ENCODE measurements at regions not wholly inside any gene's neighbourhood (a gene's known extent, or its start where the extent isn't known, plus 50 kb on each side); places are given as distances from the start of the nearest gene placed in this dataset.

DNA sequence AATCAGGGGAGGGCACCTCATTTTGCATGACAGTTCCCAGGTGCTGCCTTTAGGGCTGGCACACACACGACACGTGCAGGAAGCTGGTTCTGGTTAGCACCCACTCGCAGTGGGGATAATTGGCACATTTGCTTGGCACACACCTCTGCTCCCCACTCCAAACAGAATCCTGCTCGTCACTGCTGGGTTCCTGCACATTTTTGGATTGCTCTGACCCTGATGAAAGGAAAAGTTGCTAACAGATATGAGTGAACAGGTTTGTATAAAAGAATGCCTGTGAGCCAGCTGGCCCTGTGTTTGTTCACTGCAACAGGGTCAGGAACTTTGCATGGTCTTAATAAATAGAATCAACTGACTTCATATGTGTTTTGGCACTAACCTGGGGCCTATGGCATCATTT is 1500.4 kb downstream of the EFNB2 start:
- intact Hi-C loops (cut with DNase I) = no loop called here
- TF ChIP-seq, protein P1, sequence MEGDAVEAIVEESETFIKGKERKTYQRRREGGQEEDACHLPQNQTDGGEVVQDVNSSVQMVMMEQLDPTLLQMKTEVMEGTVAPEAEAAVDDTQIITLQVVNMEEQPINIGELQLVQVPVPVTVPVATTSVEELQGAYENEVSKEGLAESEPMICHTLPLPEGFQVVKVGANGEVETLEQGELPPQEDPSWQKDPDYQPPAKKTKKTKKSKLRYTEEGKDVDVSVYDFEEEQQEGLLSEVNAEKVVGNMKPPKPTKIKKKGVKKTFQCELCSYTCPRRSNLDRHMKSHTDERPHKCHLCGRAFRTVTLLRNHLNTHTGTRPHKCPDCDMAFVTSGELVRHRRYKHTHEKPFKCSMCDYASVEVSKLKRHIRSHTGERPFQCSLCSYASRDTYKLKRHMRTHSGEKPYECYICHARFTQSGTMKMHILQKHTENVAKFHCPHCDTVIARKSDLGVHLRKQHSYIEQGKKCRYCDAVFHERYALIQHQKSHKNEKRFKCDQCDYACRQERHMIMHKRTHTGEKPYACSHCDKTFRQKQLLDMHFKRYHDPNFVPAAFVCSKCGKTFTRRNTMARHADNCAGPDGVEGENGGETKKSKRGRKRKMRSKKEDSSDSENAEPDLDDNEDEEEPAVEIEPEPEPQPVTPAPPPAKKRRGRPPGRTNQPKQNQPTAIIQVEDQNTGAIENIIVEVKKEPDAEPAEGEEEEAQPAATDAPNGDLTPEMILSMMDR (IDR thresholded peaks at IDR 0.05) = no peak
- TF ChIP-seq POLR2A (IDR thresholded peaks at IDR 0.05) = no peak
- ATAC-seq = peak; percentile 38
- no peaks in the 10 kb centered on the region for H3K4me1 ChIP-seq
- H3K9me3 ChIP-seq = no peaks in the 10 kb centered on the region
- 21 to 30% methylated on average over 4 of the region's 4 CpGs for WGBS, 2 donors
- no peaks in the 10 kb centered on the region for H3K36me3 ChIP-seq (replicated peaks in 1 of 2; ENCODE audit: insufficient read depth in 1 of 2, low read depth in 2 of 2)
- peak overlapping the region in 1 of 4 donors; percentile 50 for H3K27ac ChIP-seq
- no peaks in the 10 kb centered on the region for H3K27me3 ChIP-seq
- peak in 1 of 4 donors; percentile 7 for DNase-seq
- H3K4me3 ChIP-seq = no peak overlapping the region

DNA sequence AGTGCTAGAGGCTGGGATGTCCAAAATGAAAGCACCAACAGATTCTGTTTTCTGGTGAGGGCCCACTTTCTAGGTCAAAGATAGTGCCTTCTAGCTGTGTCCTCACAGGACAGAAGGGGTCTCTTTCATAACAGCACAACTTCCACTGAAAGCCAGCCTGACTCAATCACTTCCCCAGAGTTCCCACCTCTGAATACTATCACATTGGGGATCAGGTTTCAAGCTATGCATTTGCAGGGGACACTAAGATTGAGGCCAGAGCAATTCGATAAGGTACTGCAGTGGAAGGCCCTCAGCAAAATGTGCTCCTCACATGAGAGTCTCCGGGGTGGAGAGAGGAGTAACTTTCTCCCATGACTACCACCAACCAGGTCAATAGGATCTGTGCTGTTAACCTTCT is 1501.5 kb downstream of the EFNB2 start:
- WGBS, 2 donors = 77% methylated on average over 2 of the region's 2 CpGs; no CpG with 5 or more reads in 1 of the 2 donors

DNA sequence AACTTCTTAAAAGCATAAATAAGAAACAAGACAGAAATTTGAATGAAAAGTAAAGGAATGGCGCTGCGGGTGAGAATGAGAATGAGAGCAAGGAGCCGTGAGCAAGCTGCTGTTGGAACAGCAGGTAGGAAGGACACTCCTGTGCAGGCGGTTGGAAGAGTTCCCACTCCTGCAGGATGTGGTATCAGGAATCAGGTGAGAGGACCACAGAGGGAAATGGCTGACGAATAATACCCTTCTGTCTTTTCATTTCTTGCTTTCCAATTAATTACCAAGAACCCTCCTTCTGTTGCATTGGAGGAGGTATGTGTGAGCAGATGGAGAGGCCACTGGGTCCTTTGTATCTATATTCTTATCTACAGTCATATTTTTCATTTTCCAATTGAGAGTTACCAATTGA is 1504.2 kb downstream of the EFNB2 start:
- no peak for DNase-seq
- H3K27me3 ChIP-seq = no peaks in the 10 kb centered on the region
- H3K27ac ChIP-seq = no peak overlapping the region
- no peaks in the 10 kb centered on the region for H3K9me3 ChIP-seq
- ATAC-seq = no peak
- TF ChIP-seq, protein P1 (IDR thresholded peaks at IDR 0.05) = no peak
- no peak for TF ChIP-seq POLR2A (IDR thresholded peaks at IDR 0.05)
- no peaks in the 10 kb centered on the region for H3K4me1 ChIP-seq
- intact Hi-C loops (cut with DNase I) = no loop called here
- 67 to 76% methylated on average over 5 of the region's 5 CpGs for WGBS, 2 donors
- no peaks in the 10 kb centered on the region for H3K36me3 ChIP-seq (replicated peaks in 1 of 2; ENCODE audit: insufficient read depth in 1 of 2, low read depth in 2 of 2)
- H3K4me3 ChIP-seq = no peak overlapping the region

More for the DNA sequence above, 1501.5 kb downstream of the EFNB2 start:
- DNase-seq (no peak), ATAC-seq (no peak)
- H3K4me1 ChIP-seq = no peaks in the 10 kb centered on the region
- no peaks in the 10 kb centered on the region for H3K9me3 ChIP-seq
- intact Hi-C loops (cut with DNase I) = no loop called here
- TF ChIP-seq, protein P1 (IDR thresholded peaks at IDR 0.05) = no peak
- no peak for TF ChIP-seq POLR2A (IDR thresholded peaks at IDR 0.05)
- no peaks in the 10 kb centered on the region for H3K36me3 ChIP-seq (replicated peaks in 1 of 2; ENCODE audit: insufficient read depth in 1 of 2, low read depth in 2 of 2)
- no peak overlapping the region for H3K27ac ChIP-seq
- no peaks in the 10 kb centered on the region for H3K27me3 ChIP-seq
- H3K4me3 ChIP-seq = no peak overlapping the region

DNA sequence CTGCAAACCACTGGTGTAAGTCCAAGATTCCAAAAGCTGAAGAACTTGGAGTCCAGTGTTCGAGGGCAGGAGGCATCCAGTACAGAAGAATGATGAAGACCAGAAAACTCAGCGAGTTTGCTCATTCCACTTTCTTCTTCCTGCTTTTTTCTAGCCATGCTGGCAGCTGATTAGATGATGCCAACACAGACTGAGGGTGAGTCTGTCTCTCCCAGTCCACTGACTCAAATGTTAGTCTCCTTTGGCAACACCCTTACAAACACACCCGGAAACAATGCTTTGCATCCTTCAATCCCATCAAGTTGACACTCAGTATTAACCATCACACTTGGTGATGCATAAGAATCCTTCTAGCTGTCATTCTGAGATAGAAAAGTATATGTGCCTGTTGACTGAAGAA is 1504.6 kb downstream of the EFNB2 start:
- Histone ChIP-seq H3K9me3 (no peaks in the 10 kb centered on the region), H3K36me3 (replicated peaks in 1 of 2; ENCODE audit: insufficient read depth in 1 of 2, low read depth in 2 of 2) (no peaks in the 10 kb centered on the region), H3K27ac (no peak overlapping the region), H3K4me1 (no peaks in the 10 kb centered on the region), H3K4me3 (no peak overlapping the region), H3K27me3 (no peaks in the 10 kb centered on the region)
- intact Hi-C loops (cut with DNase I) = no loop called here
- WGBS, 2 donors = 68 to 75% methylated on average over 3 of the region's 3 CpGs
- TF ChIP-seq, protein P1 (IDR thresholded peaks at IDR 0.05) = no peak
- no peak for TF ChIP-seq POLR2A (IDR thresholded peaks at IDR 0.05)
- ATAC-seq (no peak), DNase-seq (no peak)

DNA sequence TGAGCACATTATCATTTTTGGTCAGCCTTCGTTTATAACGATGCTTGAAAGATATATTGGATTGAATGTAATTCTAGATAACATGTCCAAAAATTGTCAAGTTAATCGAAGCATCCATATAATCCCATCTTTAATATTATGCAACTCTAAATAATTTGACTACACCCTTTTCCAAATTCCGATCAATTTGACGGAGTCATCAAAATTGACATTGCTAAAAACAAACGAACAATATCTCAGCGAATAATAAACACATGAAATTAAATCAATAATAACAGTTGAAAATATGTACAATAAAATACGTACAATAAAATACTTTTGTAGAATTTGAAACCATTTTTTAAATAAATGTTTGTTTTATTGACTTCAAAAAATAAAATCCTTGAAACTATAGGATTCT is 1516.4 kb downstream of the EFNB2 start:
- no peak for DNase-seq
- no peaks in the 10 kb centered on the region for H3K27me3 ChIP-seq
- TF ChIP-seq, protein P1 (IDR thresholded peaks at IDR 0.05) = no peak
- TF ChIP-seq POLR2A (IDR thresholded peaks at IDR 0.05) = no peak

More for the DNA sequence above, 1516.4 kb downstream of the EFNB2 start:
- Histone ChIP-seq H3K4me3 (no peak overlapping the region), H3K27ac (no peak overlapping the region), H3K9me3 (no peaks in the 10 kb centered on the region), H3K4me1 (no peaks in the 10 kb centered on the region), H3K36me3 (replicated peaks in 1 of 2; ENCODE audit: insufficient read depth in 1 of 2, low read depth in 2 of 2) (no peaks in the 10 kb centered on the region)
- no peak for ATAC-seq
- intact Hi-C loops (cut with DNase I) = no loop called here
- 75 to 80% methylated on average over 8 of the region's 8 CpGs for WGBS, 2 donors
